ENCODE measurements at regions not wholly inside any gene's neighbourhood (a gene's known extent, or its start where the extent isn't known, plus 50 kb on each side); places are given as distances from the start of the nearest gene placed in this dataset.
"Not testable (repeated sequence)": the region's sequence is repeated elsewhere in the genome, so short reads cannot be mapped to it uniquely, and the experiment has no call there.

GRCh38 chr2:87658357-87658756 lies 89.5 kb upstream of the PLGLB2 start:
- DNase-seq (ENCODE audit: low read depth); H3K4me3 ChIP-seq (ENCODE audit: control insufficient read depth, low read depth, low read length): not testable (repeated sequence)

- DNase-seq (ENCODE audit: low read depth); H3K4me3 ChIP-seq (ENCODE audit: control insufficient read depth, low read depth, low read length): not testable (repeated sequence)
Measured at GRCh38 chr2:87658976-87659375, 88.9 kb upstream of the PLGLB2 start.

- H3K4me3 ChIP-seq (ENCODE audit: control insufficient read depth, low read depth, low read length); DNase-seq (ENCODE audit: low read depth): not testable (repeated sequence)
Measured at GRCh38 chr2:87660164-87660563, 87.7 kb upstream of the PLGLB2 start.

- not testable (repeated sequence) for H3K4me3 ChIP-seq (ENCODE audit: control insufficient read depth, low read depth, low read length)
Measured at GRCh38 chr2:87662316-87663290, 85.3 kb upstream of the PLGLB2 start.

GRCh38 chr2:87663347-87663746 lies 84.5 kb upstream of the PLGLB2 start:
- DNase-seq (ENCODE audit: low read depth); H3K4me3 ChIP-seq (ENCODE audit: control insufficient read depth, low read depth, low read length): not testable (repeated sequence)

More at GRCh38 chr2:87662316-87663290, 85.3 kb upstream of the PLGLB2 start:
- DNase-seq (ENCODE audit: low read depth) = not testable (repeated sequence)

- not testable (repeated sequence) for H3K4me3 ChIP-seq (ENCODE audit: control insufficient read depth, low read depth, low read length); DNase-seq (ENCODE audit: low read depth)
Measured at GRCh38 chr2:87667027-87667426, 80.9 kb upstream of the PLGLB2 start.

GRCh38 chr2:87668361-87668760 lies 79.5 kb upstream of the PLGLB2 start:
- DNase-seq (ENCODE audit: low read depth); H3K4me3 ChIP-seq (ENCODE audit: control insufficient read depth, low read depth, low read length): not testable (repeated sequence)

- H3K4me3 ChIP-seq (ENCODE audit: control insufficient read depth, low read depth, low read length); DNase-seq (ENCODE audit: low read depth): not testable (repeated sequence)
Measured at GRCh38 chr2:87669633-87670231, 78.2 kb upstream of the PLGLB2 start.

GRCh38 chr2:87672404-87672803 lies 75.5 kb upstream of the PLGLB2 start:
- H3K4me3 ChIP-seq (ENCODE audit: control insufficient read depth, low read depth, low read length); DNase-seq (ENCODE audit: low read depth): not testable (repeated sequence)

- H3K4me3 ChIP-seq (ENCODE audit: control insufficient read depth, low read depth, low read length) = not testable (repeated sequence)
Measured at GRCh38 chr2:87674729-87675128, 73.2 kb upstream of the PLGLB2 start.

GRCh38 chr2:87675487-87675886 lies 72.4 kb upstream of the PLGLB2 start:
- not testable (repeated sequence) for DNase-seq (ENCODE audit: low read depth); H3K4me3 ChIP-seq (ENCODE audit: control insufficient read depth, low read depth, low read length)

More at GRCh38 chr2:87674729-87675128, 73.2 kb upstream of the PLGLB2 start:
- not testable (repeated sequence) for DNase-seq (ENCODE audit: low read depth)

GRCh38 chr2:87677421-87677923 lies 70.4 kb upstream of the PLGLB2 start:
- DNase-seq (ENCODE audit: low read depth); H3K4me3 ChIP-seq (ENCODE audit: control insufficient read depth, low read depth, low read length): not testable (repeated sequence)

- not testable (repeated sequence) for DNase-seq (ENCODE audit: low read depth)
Measured at GRCh38 chr2:87678742-87679173, 69.1 kb upstream of the PLGLB2 start.

GRCh38 chr2:87679950-87680349 lies 67.9 kb upstream of the PLGLB2 start:
- DNase-seq (ENCODE audit: low read depth) = not testable (repeated sequence)

More at GRCh38 chr2:87678742-87679173, 69.1 kb upstream of the PLGLB2 start:
- H3K4me3 ChIP-seq (ENCODE audit: control insufficient read depth, low read depth, low read length) = not testable (repeated sequence)

GRCh38 chr2:87680691-87681090 lies 67.2 kb upstream of the PLGLB2 start:
- not testable (repeated sequence) for H3K4me3 ChIP-seq (ENCODE audit: control insufficient read depth, low read depth, low read length); DNase-seq (ENCODE audit: low read depth)

More at GRCh38 chr2:87679950-87680349, 67.9 kb upstream of the PLGLB2 start:
- H3K4me3 ChIP-seq (ENCODE audit: control insufficient read depth, low read depth, low read length) = not testable (repeated sequence)

- not testable (repeated sequence) for DNase-seq (ENCODE audit: low read depth); H3K4me3 ChIP-seq (ENCODE audit: control insufficient read depth, low read depth, low read length)
Measured at GRCh38 chr2:87683451-87683850, 64.4 kb upstream of the PLGLB2 start.

- DNase-seq (ENCODE audit: low read depth); H3K4me3 ChIP-seq (ENCODE audit: control insufficient read depth, low read depth, low read length): not testable (repeated sequence)
Measured at GRCh38 chr2:87683961-87684360, 63.9 kb upstream of the PLGLB2 start.

- not testable (repeated sequence) for H3K4me3 ChIP-seq (ENCODE audit: control insufficient read depth, low read depth, low read length); DNase-seq (ENCODE audit: low read depth)
Measured at GRCh38 chr2:87685558-87685957, 62.3 kb upstream of the PLGLB2 start.
